ENCODE measurements at regions not wholly inside any gene's neighbourhood (a gene's known extent, or its start where the extent isn't known, plus 50 kb on each side); places are given as distances from the start of the nearest gene placed in this dataset.

DNA sequence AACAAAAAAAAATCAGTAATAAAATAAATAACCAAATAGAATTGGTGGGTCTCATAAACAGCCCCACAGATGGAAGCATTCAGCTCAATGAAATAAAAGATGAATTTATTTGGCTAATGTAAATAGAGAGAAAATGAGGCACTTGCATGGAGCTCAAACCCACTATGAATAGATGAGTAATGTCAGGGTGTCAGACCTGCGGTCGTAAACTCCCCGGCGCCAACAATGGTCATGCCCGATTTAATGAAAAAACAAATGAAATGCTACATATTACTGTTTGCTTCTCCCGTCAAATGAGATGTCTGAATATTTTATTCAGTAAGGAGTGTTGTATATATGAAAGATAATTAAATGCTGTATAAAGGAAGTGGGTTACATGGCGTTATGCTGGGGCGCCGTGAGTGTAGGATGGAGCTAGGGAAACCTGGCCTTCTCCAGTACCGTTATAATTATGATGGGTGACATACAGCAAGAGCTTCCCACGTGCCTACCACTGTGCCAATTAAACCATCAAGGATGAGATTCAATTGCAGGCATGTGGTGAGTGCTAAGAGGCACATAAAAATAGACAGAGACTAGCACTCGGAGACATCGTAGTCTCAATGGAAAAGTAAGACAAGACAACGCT, 648.1 kb downstream of the BCL11B start:
- DNase-seq (ENCODE audit: low spot score): no peak

DNA sequence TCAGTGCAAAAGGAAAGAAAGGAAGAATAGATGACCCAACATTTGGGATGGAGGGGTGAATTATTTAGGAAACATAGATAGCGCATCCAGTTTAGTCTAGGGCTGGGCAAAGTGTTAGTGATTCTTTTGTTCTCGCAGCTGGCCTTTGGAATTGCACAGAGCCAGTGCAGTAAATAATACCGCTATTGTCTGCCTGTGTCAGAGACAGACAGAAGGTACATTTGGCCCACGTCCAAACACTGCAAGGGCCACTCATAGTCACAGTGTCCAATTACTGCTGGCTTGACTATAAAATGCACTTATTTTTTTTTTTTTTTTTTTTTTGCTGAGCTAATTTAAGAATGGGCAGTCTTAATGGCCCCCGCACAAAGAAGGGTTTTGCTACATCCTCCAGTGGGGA, 638.6 kb downstream of the BCL11B start:
- no peak for DNase-seq (ENCODE audit: low spot score)

DNA sequence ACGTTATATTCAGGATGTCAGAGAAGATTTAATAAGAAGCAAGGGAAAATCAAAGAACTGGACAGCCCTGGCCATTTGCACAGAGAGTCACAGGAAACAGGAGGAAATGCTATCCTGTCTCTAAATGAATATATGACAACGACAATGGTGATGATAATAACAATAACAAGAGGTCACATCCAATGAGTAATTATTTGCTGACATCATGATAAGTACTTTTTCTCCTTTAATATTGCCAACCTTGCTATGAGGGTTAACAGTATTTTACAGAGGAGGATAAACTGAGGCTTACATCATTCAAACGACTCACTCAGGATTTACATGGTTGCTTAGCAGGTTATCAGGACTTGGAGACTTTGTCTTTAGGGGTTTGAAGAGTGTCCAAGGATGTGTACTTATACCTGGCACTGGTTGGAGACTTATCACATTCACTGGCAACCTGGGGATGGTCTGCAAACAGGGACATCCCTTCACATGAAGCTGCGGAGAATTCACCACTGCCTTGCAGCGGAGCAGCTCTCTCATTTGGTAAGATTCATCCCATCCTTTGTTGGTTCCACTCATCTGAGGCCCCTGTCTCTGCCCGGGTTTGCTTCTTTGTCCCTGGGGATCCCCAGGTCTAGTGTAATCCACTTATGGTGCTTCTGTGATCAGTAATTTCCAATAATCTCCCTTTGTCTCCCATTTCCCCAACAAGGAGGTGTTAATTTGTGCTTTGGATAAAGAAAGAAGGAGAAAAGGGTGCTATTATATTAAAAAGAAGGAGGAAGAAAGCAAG, 637.8 kb downstream of the BCL11B start:
- no peak for DNase-seq (ENCODE audit: low spot score)

DNA sequence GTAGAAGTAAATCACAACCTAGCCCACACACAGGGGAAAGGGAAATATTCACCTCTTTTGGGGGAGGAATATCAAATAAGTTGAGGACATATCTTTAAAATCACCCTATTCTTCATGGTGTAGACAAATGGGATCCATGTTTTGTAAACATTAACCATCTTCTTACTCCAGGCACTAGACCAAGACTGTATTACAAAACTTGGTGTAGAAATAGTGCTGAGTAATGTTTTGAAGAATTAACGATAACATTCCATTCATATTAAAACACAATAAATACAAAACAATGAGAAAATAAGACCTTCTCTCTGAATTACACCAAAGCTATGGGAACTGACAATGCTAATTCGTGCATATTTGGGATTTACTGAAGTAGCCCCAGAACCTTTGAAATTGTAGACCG, 633.6 kb downstream of the BCL11B start:
- no peak for DNase-seq (ENCODE audit: low spot score)

DNA sequence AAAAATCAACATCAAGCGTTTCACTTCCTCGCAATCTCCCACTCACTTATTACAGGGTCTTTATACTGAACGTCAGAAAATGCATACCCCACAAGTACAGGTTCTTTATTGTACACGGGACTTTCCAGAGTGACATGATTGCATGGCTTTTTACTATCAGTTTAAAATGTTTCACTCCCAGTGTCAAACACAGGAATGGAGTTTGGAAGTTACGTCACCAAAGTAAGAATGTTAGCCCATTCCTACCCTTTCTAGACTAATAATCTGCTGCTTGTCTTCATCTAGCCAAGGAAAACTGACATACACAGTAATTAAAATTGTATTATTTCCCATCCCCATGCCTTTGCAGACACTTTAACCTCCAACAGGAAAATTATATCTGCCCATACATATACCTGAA, 624.2 kb downstream of the BCL11B start:
- no peak for DNase-seq (ENCODE audit: low spot score)

DNA sequence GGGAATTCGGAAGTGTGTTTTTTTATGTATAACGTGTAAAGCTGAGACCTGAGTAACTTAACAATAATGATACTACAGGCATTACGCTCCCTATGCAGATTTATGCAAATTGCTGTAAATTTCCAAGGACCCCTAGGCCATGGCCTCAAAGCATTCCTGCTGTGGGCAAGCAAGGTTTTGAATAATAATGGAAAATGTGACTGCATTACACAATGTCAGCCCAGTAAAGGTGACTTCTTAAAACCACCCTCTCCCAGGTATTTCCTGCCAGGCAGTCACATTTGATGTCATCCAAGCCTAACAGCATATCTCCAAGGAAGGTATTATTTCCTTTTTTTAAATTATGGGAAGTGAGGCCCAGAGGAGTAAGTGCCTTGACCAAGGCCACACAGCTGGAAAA, 621.0 kb downstream of the BCL11B start:
- no peak for DNase-seq (ENCODE audit: low spot score)

DNA sequence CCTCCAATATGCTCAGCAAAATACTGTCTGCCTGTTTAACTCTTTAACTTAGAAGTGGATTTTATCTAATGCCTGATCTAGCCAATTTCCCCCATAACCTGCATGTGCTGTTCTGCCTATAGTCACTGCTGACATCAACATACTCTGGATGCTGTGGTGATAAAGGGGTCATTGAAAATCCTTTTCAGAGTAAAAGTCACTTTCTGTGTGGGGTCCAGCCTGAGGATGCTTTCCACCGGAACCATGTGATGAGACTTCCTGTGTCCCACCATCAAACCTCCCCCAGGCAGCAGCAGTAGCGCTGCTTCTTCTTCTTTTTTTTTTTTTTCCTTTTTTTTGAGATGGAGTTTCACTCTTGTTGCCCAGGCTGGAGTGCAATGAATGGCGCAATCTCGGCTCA, 607.0 kb downstream of the BCL11B start:
- DNase-seq (ENCODE audit: low spot score): no peak

DNA sequence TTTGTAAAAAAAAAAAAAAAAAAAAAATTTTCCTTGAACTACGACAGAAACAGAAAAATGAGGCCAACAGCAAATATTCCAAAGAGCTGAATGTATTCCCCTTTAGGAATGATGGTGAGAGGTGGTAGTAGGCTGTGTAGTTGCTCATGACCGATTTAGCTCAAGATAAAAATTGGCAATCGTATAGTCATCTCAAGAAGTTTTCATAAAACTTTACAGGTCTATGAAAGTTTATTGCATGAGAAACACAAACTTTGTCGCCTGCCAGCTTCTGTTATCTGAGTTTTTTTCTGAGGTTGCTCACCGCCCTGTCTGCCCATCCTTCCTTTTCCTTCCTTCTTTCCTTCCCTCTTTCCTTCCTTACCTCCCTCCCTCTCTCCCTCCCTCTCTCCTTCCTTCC, 605.5 kb downstream of the BCL11B start:
- no peak for DNase-seq (ENCODE audit: low spot score)

DNA sequence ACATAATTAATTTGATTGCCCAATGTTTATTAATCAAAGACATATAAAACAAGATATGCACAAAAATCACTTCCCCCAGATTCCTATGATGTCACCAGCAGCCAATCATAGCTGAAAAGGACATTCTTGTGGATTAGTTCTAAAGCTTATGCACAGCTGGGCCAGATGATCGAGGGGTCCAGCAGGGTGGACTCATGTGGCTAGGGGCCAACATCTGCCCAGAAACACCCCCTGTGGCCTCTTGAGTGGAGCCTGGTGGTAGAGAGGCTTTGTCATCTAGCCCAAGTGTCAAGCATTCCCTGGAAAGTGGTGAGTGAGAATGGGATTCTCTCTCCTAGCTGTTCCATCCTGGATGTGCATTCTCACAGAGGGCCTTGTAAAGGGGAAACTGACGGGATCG, 590.0 kb downstream of the BCL11B start:
- DNase-seq (ENCODE audit: low spot score): no peak

DNA sequence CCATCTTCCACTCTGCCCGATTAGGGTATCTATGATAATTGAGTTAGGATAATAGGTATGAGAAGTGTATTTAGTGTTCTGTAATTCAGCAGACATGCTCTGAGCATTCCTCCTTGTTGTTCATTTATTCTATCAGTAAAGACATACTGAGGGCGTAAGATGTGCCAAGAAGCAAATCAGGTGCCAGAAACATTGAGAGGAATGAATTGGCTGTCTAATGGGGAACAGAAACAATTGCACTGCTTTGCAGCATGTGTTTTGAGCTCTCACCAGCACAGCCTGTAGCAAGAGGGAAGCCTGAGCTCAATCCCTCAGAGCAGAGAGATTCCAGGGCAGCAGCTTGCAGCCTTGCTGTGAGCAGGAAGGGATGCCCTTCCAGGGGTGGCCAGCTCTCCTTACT, 589.3 kb downstream of the BCL11B start:
- no peak for DNase-seq (ENCODE audit: low spot score)

DNA sequence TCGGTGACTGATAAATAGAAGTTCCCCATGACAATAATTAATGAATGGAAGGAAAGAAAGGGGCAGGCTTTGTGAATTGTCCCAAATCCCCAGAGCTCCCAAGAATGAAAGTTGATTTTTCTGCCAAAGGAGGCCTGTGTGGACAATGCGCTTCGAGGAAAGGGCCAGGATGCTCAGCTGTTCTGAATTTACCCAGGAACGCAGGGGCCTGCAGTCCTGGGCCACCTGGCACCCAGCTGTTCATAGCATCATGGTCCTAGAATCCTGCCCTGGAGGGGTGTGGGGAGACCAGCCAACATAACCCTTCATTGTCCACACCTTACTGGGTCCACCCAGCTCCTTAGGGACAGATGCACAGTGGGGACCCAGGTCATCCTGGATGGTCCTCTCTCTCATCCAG, 587.5 kb downstream of the BCL11B start:
- no peak for DNase-seq (ENCODE audit: low spot score)

DNA sequence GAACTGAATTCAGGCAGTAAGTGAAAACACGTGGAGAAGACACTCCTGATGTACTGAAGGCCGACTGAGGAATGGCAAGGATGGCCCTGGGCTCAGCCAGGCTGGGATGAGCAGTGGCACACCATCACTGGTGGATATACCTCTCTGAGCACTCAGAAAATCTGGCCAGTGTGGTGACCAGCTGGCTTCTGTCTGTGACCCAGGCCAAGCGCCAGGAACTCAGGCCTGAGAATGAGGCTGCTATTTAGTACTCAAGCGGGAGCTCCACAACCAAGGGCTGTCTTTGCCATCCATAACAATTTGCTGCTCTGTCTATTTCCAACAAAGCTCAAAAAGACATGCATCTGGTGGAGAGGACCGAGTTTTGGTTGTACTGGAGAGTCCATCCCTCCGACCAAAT, 586.3 kb downstream of the BCL11B start:
- DNase-seq (ENCODE audit: low spot score): no peak

DNA sequence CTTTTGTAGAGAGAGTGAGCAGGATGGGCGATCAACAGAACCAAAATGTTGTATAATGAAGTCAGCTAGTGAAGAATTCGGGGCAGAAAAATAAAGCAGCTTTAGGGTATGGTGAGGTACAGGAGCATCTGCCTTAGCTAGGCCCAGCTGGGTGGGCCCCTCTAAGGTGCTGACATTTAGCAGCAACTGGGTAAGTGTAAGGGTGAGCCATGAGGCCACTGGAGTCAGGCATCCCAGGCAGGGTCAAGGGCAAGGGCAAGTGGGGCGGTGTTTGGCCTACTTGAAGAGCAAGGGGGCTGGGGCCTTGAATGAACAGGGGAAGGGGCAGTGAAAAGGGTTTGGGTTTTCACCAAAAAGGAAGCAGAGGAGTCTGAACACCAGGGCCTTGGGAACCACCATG, 583.6 kb downstream of the BCL11B start:
- no peak for DNase-seq (ENCODE audit: low spot score)

DNA sequence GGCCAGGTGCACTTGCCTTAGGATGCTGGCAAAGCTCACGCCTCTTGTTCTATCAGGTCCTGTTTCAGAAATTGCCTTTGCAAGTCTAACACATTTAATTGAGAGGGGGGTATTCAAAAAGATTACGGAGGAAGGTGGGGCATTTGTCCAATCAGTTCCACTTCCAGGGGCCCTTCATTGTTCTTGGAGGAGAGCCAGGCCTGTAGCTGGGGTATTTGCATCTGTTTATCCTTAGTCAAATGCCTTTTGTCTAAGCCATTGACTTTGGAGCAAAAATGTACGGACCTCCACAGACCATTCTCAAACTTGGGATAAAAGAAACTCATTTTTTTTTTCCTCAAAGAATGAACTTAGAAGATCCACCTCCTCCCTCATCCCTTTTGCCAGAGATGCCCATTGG, 582.0 kb downstream of the BCL11B start:
- no peak for DNase-seq (ENCODE audit: low spot score)

DNA sequence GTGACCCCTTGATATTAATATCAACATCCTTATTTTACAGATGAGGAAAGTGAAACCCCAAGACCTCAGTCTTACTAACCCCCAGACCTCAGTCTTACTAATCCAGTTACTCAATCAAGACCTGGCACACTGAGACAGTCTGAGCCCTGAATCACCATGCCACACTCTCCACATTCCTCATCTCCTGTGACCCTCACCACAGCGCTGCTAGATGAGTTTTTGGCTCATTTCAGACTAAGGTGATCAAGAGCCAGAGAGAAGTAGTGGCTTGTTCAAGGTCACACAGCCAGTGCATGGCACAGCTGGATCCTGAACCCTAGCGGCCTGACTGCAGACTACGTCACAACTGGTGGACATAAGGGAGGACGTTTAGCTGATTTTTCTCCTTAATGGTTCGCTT, 579.2 kb downstream of the BCL11B start:
- DNase-seq (ENCODE audit: low spot score): no peak

DNA sequence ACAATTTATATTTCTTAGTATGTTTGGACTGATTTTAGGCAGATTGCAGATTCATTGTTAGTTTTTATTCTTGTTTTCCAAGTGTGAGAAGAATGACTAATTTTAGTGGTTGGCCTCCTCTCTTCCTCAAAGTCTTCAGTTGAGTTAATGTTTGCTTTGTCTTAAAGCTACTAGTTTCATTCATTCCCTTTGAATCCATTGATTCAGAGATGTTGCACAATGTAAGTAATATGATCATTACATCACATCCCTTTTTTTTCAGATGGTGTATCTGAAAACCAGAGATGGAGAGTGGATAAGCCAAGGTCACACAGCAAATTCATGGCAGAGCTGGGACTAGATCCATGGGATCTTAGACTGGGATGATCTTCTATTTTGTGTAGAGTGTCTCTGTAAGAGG, 577.5 kb downstream of the BCL11B start:
- DNase-seq (ENCODE audit: low spot score): no peak

DNA sequence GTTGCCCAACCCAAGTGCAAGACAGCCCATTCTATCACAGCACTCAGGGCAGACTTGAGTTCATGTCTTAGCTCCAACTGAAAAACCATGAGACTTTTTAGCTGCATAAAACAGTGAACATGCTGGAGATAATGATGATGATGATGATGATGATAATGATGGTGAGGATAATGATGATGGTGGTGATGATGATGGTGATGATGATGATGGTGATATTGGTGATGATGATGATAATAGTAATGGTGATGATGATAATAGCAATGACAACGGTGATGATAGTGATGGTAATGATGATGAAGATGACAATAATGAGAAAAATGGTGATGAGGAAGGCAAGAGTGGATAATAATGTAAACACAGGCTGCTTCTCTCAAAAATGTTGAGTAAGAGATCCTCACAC, 576.2 kb downstream of the BCL11B start:
- DNase-seq (ENCODE audit: low spot score): no peak

DNA sequence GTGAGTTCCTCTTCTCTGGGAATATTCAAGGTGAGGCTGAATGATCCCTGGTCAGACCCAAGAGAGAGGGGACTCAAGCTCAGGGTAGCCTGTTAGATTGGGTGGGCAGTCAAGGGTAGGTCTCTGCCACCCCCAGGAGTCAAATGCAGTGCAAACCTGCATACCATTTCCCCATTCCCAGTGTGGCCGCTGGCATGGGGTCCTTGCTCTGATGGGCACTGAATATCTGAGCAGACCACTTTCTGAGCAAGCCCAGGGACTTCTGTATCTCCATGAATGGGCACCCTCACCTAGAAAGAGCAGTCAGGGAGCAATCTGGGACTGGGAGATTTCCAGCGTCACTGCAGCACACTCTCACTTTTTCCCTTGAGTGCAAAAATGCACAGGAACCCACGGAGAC, 573.7 kb downstream of the BCL11B start:
- DNase-seq (ENCODE audit: low spot score): no peak

DNA sequence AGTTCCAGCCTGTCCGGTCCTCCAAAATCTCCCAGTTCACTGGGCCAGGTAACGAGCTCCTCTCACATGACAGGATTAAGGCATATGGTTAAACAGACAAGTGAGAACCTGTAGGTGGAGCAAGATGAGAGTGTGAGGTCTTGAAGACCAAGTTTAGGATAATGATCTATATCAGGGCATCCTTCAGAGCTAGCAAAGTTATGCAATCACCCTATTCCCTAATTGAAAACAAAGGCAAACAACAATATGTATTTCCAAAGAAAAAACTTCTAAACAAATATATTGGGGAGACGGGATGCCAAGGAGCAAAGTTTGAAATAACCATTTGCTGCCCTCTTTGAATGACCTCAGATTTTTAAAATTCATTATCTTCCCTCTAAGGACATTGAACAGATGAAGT, 571.2 kb downstream of the BCL11B start:
- no peak for DNase-seq (ENCODE audit: low spot score)

DNA sequence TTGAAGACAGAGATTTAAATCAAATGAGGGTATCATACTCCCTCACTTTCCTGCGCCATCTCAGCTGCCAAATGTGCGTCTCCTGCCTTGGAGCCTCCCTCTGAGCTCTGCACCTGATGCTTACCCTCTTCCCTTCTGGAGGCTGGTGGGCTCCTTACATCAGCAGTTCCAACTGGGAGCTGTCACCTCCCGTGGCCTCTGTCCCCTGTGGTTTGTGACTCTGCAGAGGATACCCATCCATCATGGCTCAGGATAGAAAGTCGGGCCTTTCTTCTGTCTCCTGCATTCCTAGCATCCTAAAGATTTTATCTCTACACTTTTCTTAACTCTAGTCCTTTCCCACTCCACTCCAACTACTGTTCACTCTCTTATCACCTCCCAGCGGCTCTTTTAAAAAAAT, 570.6 kb downstream of the BCL11B start:
- DNase-seq (ENCODE audit: low spot score): no peak

DNA sequence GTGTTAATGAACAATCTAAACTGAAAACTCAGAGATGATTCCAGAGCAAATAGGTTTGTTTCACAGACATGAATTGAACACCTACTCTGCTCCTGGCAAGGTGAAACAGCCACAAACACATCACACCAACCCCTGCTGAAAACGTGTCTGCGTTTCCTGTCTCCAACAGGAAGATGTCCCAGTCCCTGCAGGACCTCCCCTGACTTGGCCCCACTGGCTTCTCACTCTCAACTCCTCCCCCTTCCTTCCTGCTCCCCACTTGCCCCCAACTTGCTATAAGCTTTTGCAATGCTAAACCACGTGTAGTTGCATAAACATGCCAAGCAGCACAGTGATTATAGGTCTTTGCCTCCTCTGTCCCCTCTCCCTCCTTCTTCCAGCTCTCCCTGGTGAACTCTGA, 567.6 kb downstream of the BCL11B start:
- DNase-seq (ENCODE audit: low spot score): no peak

DNA sequence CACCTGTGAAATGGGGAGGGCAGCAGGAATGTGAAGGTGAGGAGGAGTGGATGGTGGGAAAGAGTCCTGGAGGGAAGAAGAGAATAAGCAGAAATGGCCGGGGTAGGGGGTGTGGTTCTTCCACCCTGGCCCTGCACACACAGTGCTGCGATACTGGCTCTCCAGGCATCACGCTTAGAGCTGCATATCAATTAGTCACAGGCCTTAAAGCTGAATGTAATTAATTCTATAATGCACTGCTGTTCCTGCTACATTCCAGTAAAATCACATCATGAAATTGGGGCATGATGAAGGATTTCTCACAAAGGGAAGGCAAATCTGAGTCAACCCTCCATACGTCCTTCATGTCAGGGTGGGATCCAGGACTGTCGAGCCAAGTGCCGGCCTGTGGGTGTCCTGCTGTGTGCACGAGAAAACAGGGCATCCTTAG, 566.1 kb downstream of the BCL11B start:
- DNase-seq (ENCODE audit: low spot score): no peak

DNA sequence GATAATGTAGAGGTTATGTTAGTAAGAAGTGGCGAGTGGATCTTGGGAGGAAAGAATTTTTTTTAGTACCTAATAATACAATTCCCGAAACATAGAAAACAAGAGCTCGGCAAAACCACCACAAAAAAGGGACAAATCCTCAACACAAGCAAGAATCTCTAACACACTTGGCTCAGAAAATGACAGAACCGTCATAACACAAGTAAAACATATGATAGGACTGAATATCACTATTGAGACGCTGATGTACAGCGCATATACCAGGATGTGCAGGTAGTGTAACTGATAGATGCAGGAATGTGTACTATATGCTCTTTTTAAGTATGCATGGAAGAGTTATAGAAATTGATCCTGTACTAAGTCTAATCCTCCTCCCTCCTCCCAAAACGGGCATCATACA, 564.5 kb downstream of the BCL11B start:
- DNase-seq (ENCODE audit: low spot score): no peak

DNA sequence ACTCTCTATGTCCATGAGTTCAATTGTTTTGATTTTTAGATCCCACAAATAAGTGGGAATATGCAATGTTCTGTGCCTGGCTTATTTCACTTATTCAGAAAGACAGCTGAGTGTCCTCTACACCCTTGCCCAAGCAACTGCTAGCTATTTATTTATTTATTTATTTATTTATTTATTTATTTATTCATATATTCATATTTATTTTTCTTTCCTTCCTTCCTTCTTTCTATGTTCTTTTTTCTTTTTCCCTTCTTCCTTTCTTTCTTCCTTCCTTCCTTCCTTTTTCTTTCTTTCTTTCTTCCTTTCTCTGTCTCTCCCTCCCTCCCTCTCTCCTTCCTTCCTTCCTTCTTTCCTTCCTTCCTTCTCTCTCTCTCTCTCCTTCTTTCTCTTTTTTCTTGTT, 563.4 kb downstream of the BCL11B start:
- DNase-seq (ENCODE audit: low spot score): no peak
